ENCODE measurements at regions not wholly inside any gene's neighbourhood (a gene's known extent, or its start where the extent isn't known, plus 50 kb on each side); places are given as distances from the start of the nearest gene placed in this dataset.

GRCh38 chr3:155029941-155030340 is 50.2 kb upstream of the MME start:
- DNase-seq (ENCODE audit: low read depth): no peak

- DNase-seq (ENCODE audit: low read depth): no peak
Observed at GRCh38 chr3:155026999-155027591, 53.0 kb upstream of the MME start.

GRCh38 chr3:155024006-155024638 is 56.0 kb upstream of the MME start:
- no peak for DNase-seq (ENCODE audit: low read depth)

- DNase-seq (ENCODE audit: low read depth): no peak
Observed at GRCh38 chr3:155022896-155023295, 57.2 kb upstream of the MME start.

GRCh38 chr3:155019575-155019974 is 60.5 kb upstream of the MME start:
- DNase-seq (ENCODE audit: low read depth): no peak

DNA sequence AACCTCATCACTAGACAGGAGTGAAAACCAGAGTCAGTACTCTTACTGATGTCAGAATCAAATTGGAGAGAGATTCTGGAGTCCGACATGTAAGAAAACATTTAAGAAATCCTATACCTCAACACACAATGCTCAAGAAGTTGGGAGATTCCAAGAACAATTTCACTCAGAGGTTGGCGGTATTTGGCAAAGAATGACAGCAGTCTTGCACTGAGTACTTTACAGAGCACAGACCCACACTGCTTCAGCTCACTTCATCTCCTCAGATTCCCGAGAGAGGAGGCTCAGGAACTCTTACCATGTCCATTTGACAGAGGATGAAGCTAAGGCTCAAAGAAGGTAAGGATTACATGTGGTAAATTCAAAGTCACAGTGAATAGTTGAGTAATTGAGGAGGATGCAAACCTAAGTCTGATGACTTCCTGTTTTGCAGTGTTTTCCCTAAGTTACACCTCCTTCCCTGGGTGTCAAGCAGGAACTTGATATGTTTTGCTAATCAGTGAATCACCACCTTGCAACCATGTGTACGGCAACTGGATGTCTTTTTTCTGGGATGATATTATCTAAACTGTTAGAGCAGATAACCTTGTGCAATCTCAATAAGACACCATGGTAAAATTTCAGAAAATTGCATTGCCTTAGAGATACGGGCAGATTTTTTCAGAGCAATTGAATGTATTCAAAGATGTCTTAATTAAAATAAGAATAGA is 61.3 kb upstream of the MME start:
- no peak for DNase-seq (ENCODE audit: low read depth)

- no peak for DNase-seq (ENCODE audit: low read depth)
Observed at GRCh38 chr3:155015776-155016436, 64.2 kb upstream of the MME start.

DNA sequence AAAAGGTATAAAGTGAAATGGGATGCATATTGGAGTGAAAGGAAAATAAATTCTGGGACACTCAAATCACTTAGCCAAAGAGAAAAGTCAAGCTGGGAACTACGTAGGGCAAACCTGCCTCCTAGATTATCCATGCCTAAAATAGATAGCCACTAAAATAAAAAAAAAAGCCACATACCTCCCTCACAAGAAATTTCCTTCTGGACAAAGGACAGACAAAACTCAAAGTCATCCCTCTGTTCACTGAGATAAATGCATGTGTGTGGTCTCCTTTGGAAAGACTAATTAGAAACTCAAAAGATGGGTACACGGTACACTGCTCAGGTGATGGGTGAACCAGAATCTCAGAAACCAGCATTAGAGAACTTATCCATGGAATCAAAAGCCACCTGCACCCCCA is 65.2 kb upstream of the MME start:
- no peak for DNase-seq (ENCODE audit: low read depth)

- no peak for DNase-seq (ENCODE audit: low read depth)
Observed at GRCh38 chr3:155013427-155013826, 66.7 kb upstream of the MME start.

DNA sequence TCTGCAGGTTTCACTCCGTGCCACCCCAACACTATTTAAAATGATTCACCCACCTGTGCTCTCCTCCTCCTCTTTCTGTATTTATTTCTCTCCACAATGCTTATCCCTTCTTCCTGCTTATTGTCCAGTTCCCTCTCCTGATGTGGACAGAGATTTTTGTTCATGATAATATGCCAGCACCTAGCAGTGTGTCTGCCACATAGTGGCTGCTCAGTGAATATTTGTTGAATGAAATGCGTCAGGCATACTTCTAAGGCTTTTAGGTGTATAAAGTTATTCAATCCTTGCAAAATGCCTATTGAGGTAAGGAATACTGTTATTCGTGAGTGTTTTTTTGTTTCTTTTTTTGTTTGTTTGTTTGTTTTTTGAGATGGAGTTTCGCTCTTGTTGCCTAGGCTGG is 67.5 kb upstream of the MME start:
- no peak for DNase-seq (ENCODE audit: low read depth)

- no peak for DNase-seq (ENCODE audit: low read depth)
Observed at GRCh38 chr3:155010416-155010815, 69.7 kb upstream of the MME start.

DNA sequence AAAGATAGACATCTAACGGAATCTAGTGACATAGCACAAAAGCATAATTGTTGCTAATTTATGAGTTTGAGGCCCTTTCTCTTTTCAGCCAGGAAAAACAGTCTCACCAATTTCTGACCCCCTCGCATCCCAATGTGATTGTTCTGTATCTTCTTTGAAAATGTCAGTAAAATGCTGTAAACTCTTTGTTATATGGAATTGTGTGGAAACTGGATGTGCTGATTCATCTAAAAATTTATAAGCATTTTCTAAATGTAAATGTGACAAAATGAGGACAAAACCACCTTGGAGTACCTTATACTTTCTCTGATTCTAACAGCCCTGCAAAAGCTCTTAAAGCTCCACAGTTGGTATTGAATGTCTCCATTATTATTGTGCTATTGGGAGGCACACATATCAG is 70.9 kb upstream of the MME start:
- no peak for DNase-seq (ENCODE audit: low read depth)

DNA sequence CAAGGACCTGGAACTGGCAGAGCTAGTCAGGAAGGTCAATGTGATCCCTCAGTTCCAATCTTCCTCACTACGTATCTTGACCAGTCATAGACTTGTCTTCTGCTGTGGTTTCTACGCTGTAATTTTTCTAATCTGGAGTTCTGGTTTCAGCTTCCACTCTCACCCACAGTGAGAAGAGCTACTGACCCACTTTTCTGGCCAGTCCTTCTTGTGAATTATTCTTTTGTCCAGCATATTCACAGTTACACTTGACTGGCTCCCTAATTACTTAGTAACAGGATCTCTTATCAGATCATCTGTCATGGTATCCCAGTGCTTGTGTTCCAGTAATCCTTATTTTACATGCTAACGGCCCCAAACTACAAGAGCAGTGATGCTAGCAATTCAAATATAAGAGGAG is 72.4 kb upstream of the MME start:
- DNase-seq (ENCODE audit: low read depth): no peak

- DNase-seq (ENCODE audit: low read depth): no peak
Observed at GRCh38 chr3:155001289-155002010, 78.7 kb upstream of the MME start.

DNA sequence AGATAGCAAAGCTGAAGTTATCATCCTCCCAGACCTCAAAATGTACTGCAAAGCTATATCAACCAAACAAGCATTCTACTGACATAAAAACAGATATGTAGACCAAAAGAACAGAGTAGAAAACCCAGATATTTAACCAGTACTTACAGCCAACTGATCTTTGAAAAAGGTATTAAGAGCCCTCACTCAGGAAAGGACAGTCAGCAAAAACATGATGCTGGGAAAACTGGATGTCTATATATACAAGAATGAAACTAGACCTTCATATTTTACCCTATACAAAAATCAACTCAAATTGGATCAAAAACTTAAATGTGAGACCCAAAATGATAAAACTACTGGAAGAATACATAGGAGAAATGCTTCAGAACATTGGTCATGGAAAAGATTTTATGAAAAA is 87.5 kb upstream of the MME start:
- DNase-seq (ENCODE audit: low read depth): no peak

DNA sequence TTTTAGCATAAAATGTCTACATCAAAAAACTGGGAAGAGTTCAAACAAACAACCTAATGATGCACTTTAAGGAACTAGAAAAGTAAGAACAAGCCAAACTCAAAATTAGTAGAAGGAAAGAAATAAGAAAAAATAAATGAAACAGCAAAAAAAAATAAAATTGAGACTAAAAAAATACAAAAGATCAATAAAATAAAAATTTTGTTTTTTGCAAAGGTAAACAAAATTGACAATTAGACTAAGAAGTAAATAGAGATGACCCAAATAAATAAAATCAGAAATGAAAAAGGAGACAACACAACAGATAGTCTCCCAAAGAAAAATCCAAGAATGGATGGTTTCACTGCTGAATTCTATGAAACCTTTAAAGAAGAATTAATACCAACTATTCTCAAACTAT is 89.6 kb upstream of the MME start:
- no peak for DNase-seq (ENCODE audit: low read depth)

- DNase-seq (ENCODE audit: low read depth): no peak
Observed at GRCh38 chr3:154987846-154988245, 92.3 kb upstream of the MME start.

GRCh38 chr3:154981664-154982063 is 98.5 kb upstream of the MME start:
- DNase-seq (ENCODE audit: low read depth): no peak

- DNase-seq (ENCODE audit: low read depth): no peak
Observed at GRCh38 chr3:154981201-154981600, 98.9 kb upstream of the MME start.

- DNase-seq (ENCODE audit: low read depth): no peak
Observed at GRCh38 chr3:154979331-154979730, 100.8 kb upstream of the MME start.

- no peak for DNase-seq (ENCODE audit: low read depth)
Observed at GRCh38 chr3:154977666-154978065, 102.5 kb upstream of the MME start.
